Cerebellar cortex (tissue), 1 donor: ENCODE measurements at regions not wholly inside any gene's neighbourhood (a gene's known extent, or its start where the extent isn't known, plus 50 kb on each side); places are given as distances from the start of the nearest gene placed in this dataset.
"Not testable (repeated sequence)": the region's sequence is repeated elsewhere in the genome, so short reads cannot be mapped to it uniquely, and the experiment has no call there.

Source experiments
- DNase-seq: peaks from one replicate; pipeline ENCODE4 v3.0.0-alpha.2; 2015; ENCODE audit warnings: low spot score

DNA sequence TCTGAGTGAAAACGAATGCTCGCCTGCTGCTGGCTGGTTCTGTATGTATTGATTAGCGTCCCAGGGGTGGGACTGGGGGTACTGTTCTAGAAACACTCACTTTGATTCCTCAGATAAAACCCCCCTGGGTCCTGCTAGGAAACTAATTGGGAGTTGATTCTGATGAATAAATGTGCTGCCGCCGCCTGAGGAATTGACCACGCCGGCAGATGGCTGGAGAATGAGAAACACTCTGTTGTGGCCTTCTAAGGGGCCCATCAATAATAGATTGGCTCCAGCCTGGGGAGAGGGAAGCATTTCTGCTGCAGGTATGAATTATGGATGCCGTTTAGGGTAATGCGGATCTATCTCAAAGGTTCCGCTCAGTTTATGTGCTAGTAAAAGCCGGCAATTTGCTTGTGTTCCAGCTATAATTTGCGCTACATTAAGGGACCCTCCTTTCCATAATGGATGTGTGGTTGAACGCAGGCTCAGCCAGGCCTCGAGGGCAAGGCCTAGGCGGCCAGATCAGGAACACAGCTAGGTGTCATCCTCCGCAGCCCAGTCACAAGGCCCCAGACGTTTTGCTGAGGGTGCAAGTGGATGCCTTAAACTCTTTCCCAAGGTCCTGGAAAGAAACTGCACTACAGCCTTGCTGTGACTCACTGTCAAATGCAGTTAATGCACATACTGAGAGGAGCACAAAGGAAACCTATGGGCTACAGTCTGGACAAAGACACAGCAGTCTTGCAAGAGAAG is 132.2 kb upstream of the HS3ST2 start:
- no peak for DNase-seq

DNA sequence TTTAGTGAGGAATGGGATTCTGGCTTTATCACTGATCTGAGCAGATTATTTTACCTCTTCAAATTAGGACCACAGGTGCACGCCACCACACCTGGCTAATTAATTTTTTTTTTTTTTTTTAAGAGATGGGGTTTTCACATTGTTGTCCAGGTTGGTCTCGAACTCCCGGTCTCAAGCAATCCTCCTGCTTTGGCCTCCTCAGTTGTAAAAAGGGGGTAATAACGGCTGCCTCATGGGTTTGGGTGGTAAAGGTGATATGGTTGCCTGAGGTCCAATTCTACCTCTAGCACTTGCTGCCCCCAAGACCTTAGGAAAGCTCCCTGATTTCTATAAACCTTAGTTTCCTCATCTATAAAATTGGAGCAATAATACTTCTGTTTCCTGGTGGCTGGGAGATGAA is 130.7 kb upstream of the HS3ST2 start:
- DNase-seq, result no peak

GRCh38 chr16:22683730-22684573 is 130.0 kb upstream of the HS3ST2 start:
- no peak for DNase-seq

- DNase-seq, result no peak
These were observed 129.1 kb upstream of the HS3ST2 start for GRCh38 chr16:22684574-22685458.

DNA sequence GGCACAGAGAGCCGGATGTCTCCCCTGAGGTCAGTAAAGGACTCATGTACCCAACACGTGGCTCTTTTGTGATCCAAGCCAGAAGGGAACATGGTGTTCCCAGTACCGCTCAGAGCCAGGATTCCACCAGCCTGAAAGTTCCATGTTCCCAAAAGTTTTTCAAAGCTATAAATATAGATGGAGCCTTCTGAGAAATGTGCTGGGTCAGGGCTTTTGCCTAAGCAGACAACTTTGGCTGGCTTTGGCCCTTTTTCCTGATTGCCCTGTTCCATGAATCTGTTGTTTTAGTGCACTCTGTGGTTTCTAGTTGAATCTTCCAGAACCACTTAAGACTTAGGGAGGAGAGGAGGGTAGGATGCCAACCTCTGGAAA is 128.5 kb upstream of the HS3ST2 start:
- DNase-seq, result no peak

GRCh38 chr16:22687031-22687530 is 126.9 kb upstream of the HS3ST2 start:
- no peak for DNase-seq

- no peak for DNase-seq
These were observed 125.5 kb upstream of the HS3ST2 start for GRCh38 chr16:22688463-22688862.

DNA sequence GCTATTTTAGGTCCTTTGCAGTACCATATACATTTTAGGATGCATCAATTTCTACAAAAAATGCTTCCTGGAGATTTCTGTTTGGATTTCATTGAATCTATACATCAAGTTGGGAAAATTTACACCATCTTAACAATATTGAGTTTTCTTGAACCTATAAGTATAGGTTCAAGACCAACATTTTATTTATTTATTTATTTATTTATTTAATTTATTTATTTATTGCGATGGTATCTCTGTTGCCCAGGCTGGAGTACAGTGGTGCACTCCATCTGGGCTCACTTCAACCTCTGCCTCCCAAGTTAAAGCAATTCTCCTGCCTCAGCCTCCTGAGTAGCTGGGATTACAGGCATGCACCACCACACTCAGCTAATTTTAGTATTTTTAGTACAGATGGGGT is 125.0 kb upstream of the HS3ST2 start:
- DNase-seq, result no peak

DNA sequence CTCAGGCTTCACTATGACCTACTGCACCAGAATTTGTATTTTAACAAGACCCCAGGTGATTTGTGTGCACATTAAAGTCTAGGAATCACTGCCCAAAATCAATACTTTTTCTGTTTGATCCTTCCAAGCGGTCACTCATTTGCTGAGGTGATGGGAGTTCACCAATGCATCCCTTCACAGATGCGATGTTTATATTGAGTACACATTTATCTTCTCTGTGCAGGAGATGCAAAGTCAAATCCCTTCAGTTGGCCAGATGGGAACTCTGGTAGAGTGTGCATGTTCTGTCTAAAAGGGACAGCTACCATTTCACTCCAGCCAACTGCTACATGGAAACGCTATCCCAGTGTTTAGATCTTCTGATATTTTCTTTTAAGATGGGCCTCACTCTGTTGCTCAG is 122.6 kb upstream of the HS3ST2 start:
- no peak for DNase-seq

GRCh38 chr16:22692034-22692433 is 121.9 kb upstream of the HS3ST2 start:
- DNase-seq, result no peak

GRCh38 chr16:22692916-22693637 is 120.9 kb upstream of the HS3ST2 start:
- no peak for DNase-seq

- DNase-seq, result no peak
These were observed 120.2 kb upstream of the HS3ST2 start for GRCh38 chr16:22693638-22694340.

DNA sequence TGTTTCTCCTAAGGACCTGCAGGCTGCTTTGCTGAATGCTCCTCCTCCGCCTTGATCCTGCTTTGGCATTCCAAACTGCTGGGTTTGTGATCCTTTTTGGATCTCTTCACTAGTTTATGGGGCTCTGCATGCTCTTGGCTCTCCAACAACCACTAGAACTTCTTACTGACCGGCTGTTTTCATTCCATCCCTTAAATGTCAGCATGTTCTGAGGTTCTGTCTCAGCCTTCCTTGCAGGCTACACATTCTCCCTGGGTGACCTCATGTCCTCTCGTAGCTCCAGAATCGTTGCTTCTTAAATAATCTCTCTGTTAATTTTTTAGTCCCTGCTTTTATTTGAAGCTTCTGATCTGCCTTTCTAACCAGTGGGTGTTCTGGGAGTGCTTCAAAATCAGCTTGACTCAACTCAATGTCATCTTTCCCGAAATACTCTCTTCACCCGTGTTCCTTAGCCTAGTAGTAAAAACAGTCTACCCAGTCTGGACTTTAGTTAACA is 119.0 kb upstream of the HS3ST2 start:
- DNase-seq, result peak; percentile 18

- DNase-seq, result not testable (repeated sequence)
These were observed 118.2 kb upstream of the HS3ST2 start for GRCh38 chr16:22695773-22696172.

DNA sequence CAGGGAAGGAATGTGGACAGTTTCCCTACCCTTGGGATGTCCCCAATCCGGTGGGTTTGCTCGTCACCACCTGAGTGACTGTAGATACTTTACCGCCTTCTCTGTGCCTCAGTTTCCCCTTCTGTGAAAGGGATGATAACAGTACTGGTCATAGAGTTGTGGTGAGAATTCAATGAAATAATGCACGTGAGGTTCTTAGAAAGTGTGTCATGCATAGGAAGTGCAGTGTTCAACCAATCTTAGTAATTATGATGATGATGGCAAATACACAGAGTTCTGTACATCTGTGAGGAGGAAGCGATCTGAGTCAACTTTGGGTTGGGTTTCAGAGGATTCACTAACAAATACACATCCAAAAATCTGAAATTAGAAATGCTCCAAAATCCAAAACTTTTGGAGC is 114.6 kb upstream of the HS3ST2 start:
- no peak for DNase-seq

GRCh38 chr16:22705799-22706198 is 108.2 kb upstream of the HS3ST2 start:
- DNase-seq, result no peak

DNA sequence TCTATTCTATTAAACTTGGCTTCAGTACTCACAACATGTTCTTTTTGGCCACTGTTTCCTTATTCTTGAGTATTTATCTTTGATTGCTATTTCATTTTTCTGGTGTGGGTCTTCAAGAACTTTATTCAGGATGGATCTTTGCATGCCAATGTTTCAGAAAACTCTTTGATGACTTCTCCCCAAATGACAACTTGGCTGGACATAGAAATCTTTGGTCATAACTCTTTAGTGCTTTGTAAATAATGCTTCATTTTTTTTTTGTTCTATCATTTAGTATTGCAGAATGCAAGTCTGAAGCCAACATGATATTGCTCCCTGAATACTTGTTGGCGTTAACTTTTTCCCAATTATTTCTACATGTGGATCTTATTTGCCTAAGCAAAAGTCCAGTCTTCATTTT is 103.6 kb upstream of the HS3ST2 start:
- DNase-seq, result no peak

DNA sequence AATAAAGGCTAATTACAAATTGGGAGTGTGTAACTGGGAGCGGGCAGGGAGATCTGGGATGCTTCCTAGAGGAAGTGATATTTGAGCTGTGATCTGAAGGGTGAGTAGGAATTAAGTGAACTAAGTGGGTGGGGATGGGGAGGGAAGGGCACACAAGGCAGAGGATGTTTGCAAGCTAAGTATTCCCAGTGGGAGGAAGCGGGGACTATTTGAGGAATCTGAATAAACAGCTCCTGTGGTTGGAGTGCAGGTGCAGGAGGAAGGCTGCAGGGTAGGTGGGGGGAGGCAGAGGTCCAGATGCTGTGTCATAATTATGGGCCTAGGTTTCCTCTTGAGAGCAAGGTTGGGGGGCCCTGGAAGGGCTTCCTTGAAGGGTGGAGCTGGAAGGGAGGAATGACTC is 102.1 kb upstream of the HS3ST2 start:
- DNase-seq, result no peak

GRCh38 chr16:22712471-22712870 is 101.5 kb upstream of the HS3ST2 start:
- no peak for DNase-seq

GRCh38 chr16:22718598-22718997 is 95.4 kb upstream of the HS3ST2 start:
- not testable (repeated sequence) for DNase-seq

- no peak for DNase-seq
These were observed 94.0 kb upstream of the HS3ST2 start for GRCh38 chr16:22719945-22720344.
